SH-SY5Y (cell line): ENCODE measurements at regions not wholly inside any gene's neighbourhood (a gene's known extent, or its start where the extent isn't known, plus 50 kb on each side); places are given as distances from the start of the nearest gene placed in this dataset.

Experiments used
- GATA2 ChIP-seq: IDR thresholded peaks from 2 replicates; pipeline ENCODE4 v1.6.1; 2011; ENCODE audit warnings: mild to moderate bottlenecking, low read depth, low read length
- GATA3 ChIP-seq: IDR thresholded peaks from 2 replicates; pipeline ENCODE4 v1.6.1; 2011; ENCODE audit warnings: low read depth, mild to moderate bottlenecking, low read length, moderate library complexity

- TF ChIP-seq GATA2 (no peak), GATA3 (no peak)
These were observed 718.2 kb upstream of the SOX11 start for GRCh38 chr2:4973973-4974372.
